WTC11 (cell line): ENCODE measurements at regions not wholly inside any gene's neighbourhood (a gene's known extent, or its start where the extent isn't known, plus 50 kb on each side); places are given as distances from the start of the nearest gene placed in this dataset.

Experiments
- ATF6 ChIP-seq: sonication (generic); formaldehyde crosslinking; IDR thresholded peaks from 2 replicates; pipeline ENCODE4 v1.8.1; 2023; ENCODE audit warnings: mild to moderate bottlenecking, missing genetic modification reagents
- CTCF ChIP-seq: fragments of 200-600 bp; IDR thresholded peaks from 2 replicates; pipeline ENCODE4 v1.8.0; 2022; ENCODE audit warnings: antibody characterized with exemption
- NFYB ChIP-seq: sonication (generic); formaldehyde crosslinking; conservative IDR thresholded peaks from 2 replicates; pipeline ENCODE4 v1.8.0; 2022; ENCODE audit warnings: low read depth, missing genetic modification reagents
- ZSCAN18 ChIP-seq: fragments of 250-450 bp; sonication (Bioruptor Pico); IDR thresholded peaks from 2 replicates; pipeline ENCODE4 v2.1.2; 2022; ENCODE audit warnings: mild to moderate bottlenecking, moderate library complexity
- TF ChIP-seq, protein P1 (sequence below): sonication (generic); formaldehyde crosslinking; IDR thresholded peaks from 2 replicates; pipeline ENCODE4 v1.8.0; 2022; ENCODE audit warnings: mild to moderate bottlenecking, missing genetic modification reagents

GRCh38 chr21:19700476-19700875 is 1296.9 kb upstream of the TMPRSS15 start:
- no peak for TF ChIP-seq CTCF
- TF ChIP-seq, protein P1, sequence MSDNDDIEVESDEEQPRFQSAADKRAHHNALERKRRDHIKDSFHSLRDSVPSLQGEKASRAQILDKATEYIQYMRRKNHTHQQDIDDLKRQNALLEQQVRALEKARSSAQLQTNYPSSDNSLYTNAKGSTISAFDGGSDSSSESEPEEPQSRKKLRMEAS, result no peak
- no peak for TF ChIP-seq ZSCAN18 (CRISPR knock-in tag)
- TF ChIP-seq ATF6 (CRISPR knock-in tag), result no peak
- TF ChIP-seq NFYB (CRISPR knock-in tag), result no peak
